Chondrocyte (in vitro differentiated cells): ENCODE measurements at regions not wholly inside any gene's neighbourhood (a gene's known extent, or its start where the extent isn't known, plus 50 kb on each side); places are given as distances from the start of the nearest gene placed in this dataset.

ENCODE experiments used
- DNase-seq: peaks from one replicate; pipeline ENCODE4 v3.0.0; 2021; ENCODE audit warnings: mixed read lengths, low spot score
- H3K27ac Mint-ChIP-seq: one replicate; pipeline ENCODE4 v1.8.0; 2021; ENCODE audit warnings: mild to moderate bottlenecking, moderate library complexity, mixed read lengths; ENCODE audit not compliant: unreplicated experiment
- H3K27me3 Mint-ChIP-seq: 2 replicates; pipeline ENCODE4 v1.8.0; 2021; ENCODE audit warnings: low read depth, mixed read lengths
- H3K36me3 Mint-ChIP-seq: 2 replicates; pipeline ENCODE4 v1.8.0; 2021; ENCODE audit warnings: low read depth, mixed read lengths
- H3K4me1 Mint-ChIP-seq: 2 replicates; pipeline ENCODE4 v1.8.0; 2021; ENCODE audit warnings: low read depth, mild to moderate bottlenecking, mixed read lengths
- H3K4me3 Mint-ChIP-seq: one replicate; pipeline ENCODE4 v1.8.0; 2021; ENCODE audit warnings: mild to moderate bottlenecking, moderate library complexity, mixed read lengths; ENCODE audit not compliant: unreplicated experiment
- H3K9me3 Mint-ChIP-seq: 2 replicates; pipeline ENCODE4 v1.8.0; 2021; ENCODE audit warnings: low read depth, mixed read lengths
- CTCF ChIP-seq: fragments of 200-600 bp; sonication (generic); IDR thresholded peaks from 2 replicates; pipeline ENCODE4 v1.5.0; 2021; ENCODE audit warnings: antibody characterized with exemption, mild to moderate bottlenecking, moderate library complexity

DNA sequence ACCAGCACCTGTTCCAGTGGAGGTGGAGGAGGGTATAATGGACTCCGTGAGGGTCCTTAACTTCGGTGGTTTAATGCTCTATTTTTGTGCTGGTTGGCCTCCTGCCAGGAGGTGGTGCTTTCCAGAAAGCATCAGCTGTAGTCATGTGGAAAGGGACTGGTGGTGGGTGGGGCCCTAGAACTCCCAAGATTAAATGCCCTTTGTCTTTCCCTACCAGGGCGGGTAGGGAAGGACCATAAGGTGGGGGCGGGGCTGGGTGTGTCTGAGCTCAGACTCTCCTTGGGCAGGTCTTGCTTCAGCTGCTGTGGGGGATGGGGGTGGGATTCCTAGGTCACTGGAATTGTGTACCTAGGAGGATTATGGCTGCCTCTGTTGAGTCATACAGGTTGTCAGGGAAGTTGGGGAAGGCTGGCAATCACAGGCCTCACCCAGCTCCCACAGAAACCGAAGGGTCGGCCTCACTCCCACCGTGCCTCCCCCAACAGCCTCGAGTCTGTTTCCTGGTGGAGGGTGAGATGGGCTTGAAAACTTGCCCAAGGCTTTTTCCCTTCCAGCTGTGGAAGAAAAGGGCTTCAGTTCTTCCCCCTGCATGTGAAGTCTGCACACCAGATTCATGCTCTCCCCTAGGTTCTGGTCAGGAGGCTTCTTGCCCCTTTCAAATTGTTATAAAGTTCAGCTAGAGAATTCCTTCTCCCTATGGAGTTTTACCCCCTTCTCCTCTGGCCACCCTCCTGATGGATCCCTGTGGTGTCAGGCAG lies 60.3 kb upstream of the CLDN10 start:
- no peak for DNase-seq
- no peak overlapping the region for H3K4me3 Mint-ChIP-seq
- no peak overlapping the region for H3K27ac Mint-ChIP-seq
- TF ChIP-seq CTCF, result no peak
- peaks cover 28% of the 10 kb centered on the region for H3K9me3 Mint-ChIP-seq
- H3K4me1 Mint-ChIP-seq, result no peaks in the 10 kb centered on the region
- peaks cover 8% of the 10 kb centered on the region for H3K36me3 Mint-ChIP-seq
- H3K27me3 Mint-ChIP-seq, result peaks cover 2% of the 10 kb centered on the region

GRCh38 chr13:95494082-95494681 lies 58.3 kb upstream of the CLDN10 start:
- TF ChIP-seq CTCF, result peak; percentile 87
- peaks cover 2% of the 10 kb centered on the region for H3K27me3 Mint-ChIP-seq
- DNase-seq, result no peak
- no peak overlapping the region for H3K27ac Mint-ChIP-seq
- H3K4me3 Mint-ChIP-seq, result no peak overlapping the region
- peaks cover 8% of the 10 kb centered on the region for H3K36me3 Mint-ChIP-seq
- H3K9me3 Mint-ChIP-seq, result peaks cover 28% of the 10 kb centered on the region
- no peaks in the 10 kb centered on the region for H3K4me1 Mint-ChIP-seq

DNA sequence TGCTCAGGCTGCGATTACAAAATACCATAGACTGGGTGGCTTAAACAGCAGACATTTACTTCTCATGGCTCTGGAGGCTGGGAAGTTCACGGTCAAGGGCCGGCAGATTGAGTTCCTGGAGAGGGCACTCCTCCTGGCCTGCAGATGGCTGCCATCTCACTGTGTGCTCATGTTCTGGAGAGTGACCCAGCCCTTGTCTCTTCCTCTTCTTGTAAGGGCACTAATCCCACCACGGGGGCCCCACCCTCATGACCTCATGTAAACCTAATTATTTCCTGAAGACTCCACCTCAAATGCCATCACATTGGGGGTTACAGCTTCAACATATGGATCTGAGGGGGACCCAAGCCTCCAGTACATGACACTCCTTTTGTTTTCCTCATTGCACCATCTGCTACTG lies 56.0 kb upstream of the CLDN10 start:
- no peak for TF ChIP-seq CTCF
- H3K4me3 Mint-ChIP-seq, result no peak overlapping the region
- H3K4me1 Mint-ChIP-seq, result no peaks in the 10 kb centered on the region
- DNase-seq, result no peak
- no peak overlapping the region for H3K27ac Mint-ChIP-seq
- H3K27me3 Mint-ChIP-seq, result peaks cover under 1% of the 10 kb centered on the region
- peaks cover 21% of the 10 kb centered on the region for H3K9me3 Mint-ChIP-seq
- peaks cover 4% of the 10 kb centered on the region for H3K36me3 Mint-ChIP-seq

- Mint-ChIP-seq H3K9me3 (peaks cover 25% of the 10 kb centered on the region), H3K36me3 (peaks cover 4% of the 10 kb centered on the region)
These were observed 55.1 kb upstream of the CLDN10 start for GRCh38 chr13:95497381-95497807.

DNA sequence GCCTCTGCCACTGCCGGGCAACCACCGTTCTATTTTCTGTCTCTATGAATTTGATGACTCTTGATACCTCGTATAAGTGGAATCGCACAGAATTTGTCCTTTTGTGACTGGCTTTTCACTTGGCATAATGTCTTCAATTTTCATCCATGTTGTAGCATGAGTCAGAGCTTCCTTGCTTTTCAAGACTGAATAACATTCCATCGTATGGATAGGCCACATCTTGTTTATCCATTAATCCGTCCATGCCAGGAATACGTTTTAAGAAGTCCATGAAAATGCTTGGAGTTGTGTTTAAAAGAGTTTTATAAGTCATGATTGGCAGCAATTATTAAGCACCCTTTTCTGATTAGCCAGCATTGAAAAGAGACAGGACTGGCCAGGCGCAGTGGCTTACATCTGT lies 53.6 kb upstream of the CLDN10 start:
- Mint-ChIP-seq H3K36me3 (peaks cover 4% of the 10 kb centered on the region), H3K27ac (no peak overlapping the region), H3K27me3 (no peaks in the 10 kb centered on the region), H3K9me3 (peaks cover 25% of the 10 kb centered on the region), H3K4me1 (no peaks in the 10 kb centered on the region), H3K4me3 (no peak overlapping the region)
- TF ChIP-seq CTCF, result no peak
- DNase-seq, result no peak

More at GRCh38 chr13:95497381-95497807, 55.1 kb upstream of the CLDN10 start:
- no peak for TF ChIP-seq CTCF
- DNase-seq, result no peak
- H3K4me3 Mint-ChIP-seq, result no peak overlapping the region
- H3K27me3 Mint-ChIP-seq, result no peaks in the 10 kb centered on the region
- no peak overlapping the region for H3K27ac Mint-ChIP-seq
- H3K4me1 Mint-ChIP-seq, result no peaks in the 10 kb centered on the region
